Gastrocnemius medialis (tissue), 4 donors: ENCODE measurements at regions not wholly inside any gene's neighbourhood (a gene's known extent, or its start where the extent isn't known, plus 50 kb on each side); places are given as distances from the start of the nearest gene placed in this dataset.

Source experiments
- CTCF ChIP-seq, 5 experiments: fragments of 450-650 bp in 3 of 5; fragments of 200-600 bp in 2 of 5; sonication (generic) in 2 of 5; IDR thresholded peaks in 4 of 5; conservative IDR thresholded peaks in 1 of 5; 1 replicate in 4 of 5; 2 replicates in 1 of 5; pipeline ENCODE4 v1.5.1; 2016 to 2019; ENCODE audit warnings: antibody characterized with exemption in 5 of 5, mild to moderate bottlenecking in 3 of 5, moderate library complexity in 3 of 5
- POLR2A ChIP-seq, 2 donors: fragments of 450-650 bp; IDR thresholded peaks; one replicate each; pipeline ENCODE4 v1.6.1; 2017; ENCODE audit warnings: antibody characterized with exemption in 2 of 2, mild to moderate bottlenecking in 2 of 2, moderate library complexity in 2 of 2

- TF ChIP-seq CTCF (IDR thresholded peaks at IDR 0.05 in 4 of 5, conservative IDR thresholded peaks at IDR 0.05 in 1 of 5) (no peak), POLR2A (IDR thresholded peaks at IDR 0.05) (no peak)
These were observed 498.2 kb upstream of the TNP1 start for GRCh38 chr2:217357886-217358620.
